Activated T-cell treated with anti-CD3 and anti-CD28 coated beads, Interleukin-2, amount 50 U/mL, for 48 hours (primary cell): ENCODE measurements at regions not wholly inside any gene's neighbourhood (a gene's known extent, or its start where the extent isn't known, plus 50 kb on each side); places are given as distances from the start of the nearest gene placed in this dataset.

Experiments
- DNase-seq, 2 experiments: peaks; one replicate each; pipeline ENCODE4 v3.0.0-alpha.2; 2020

- DNase-seq, result no peak
These were observed 222.3 kb upstream of the CDH19 start for GRCh38 chr18:66826211-66826610.

GRCh38 chr18:66825347-66825746 is 221.5 kb upstream of the CDH19 start:
- DNase-seq, result no peak

- no peak for DNase-seq
These were observed 215.3 kb upstream of the CDH19 start for GRCh38 chr18:66819235-66819634.

- DNase-seq, result no peak
These were observed 209.2 kb upstream of the CDH19 start for GRCh38 chr18:66813138-66813537.

GRCh38 chr18:66795051-66795450 is 191.2 kb upstream of the CDH19 start:
- DNase-seq, result no peak

GRCh38 chr18:66792466-66792865 is 188.6 kb upstream of the CDH19 start:
- no peak for DNase-seq

GRCh38 chr18:66780609-66781008 is 176.7 kb upstream of the CDH19 start:
- no peak for DNase-seq

- no peak for DNase-seq
These were observed 174.2 kb upstream of the CDH19 start for GRCh38 chr18:66778048-66778447.

- no peak for DNase-seq
These were observed 165.5 kb upstream of the CDH19 start for GRCh38 chr18:66769375-66769774.

GRCh38 chr18:66764230-66764629 is 160.3 kb upstream of the CDH19 start:
- no peak for DNase-seq

- DNase-seq, result no peak
These were observed 157.3 kb upstream of the CDH19 start for GRCh38 chr18:66761166-66761565.

- no peak for DNase-seq
These were observed 156.7 kb upstream of the CDH19 start for GRCh38 chr18:66760559-66760958.

- DNase-seq, result no peak
These were observed 155.3 kb upstream of the CDH19 start for GRCh38 chr18:66759050-66759828.

GRCh38 chr18:66757946-66758345 is 154.1 kb upstream of the CDH19 start:
- no peak for DNase-seq

- no peak for DNase-seq
These were observed 150.4 kb upstream of the CDH19 start for GRCh38 chr18:66754335-66754734.

GRCh38 chr18:66752733-66753132 is 148.8 kb upstream of the CDH19 start:
- DNase-seq, result no peak

- DNase-seq, result no peak
These were observed 145.7 kb upstream of the CDH19 start for GRCh38 chr18:66749481-66750035.

GRCh38 chr18:66749030-66749429 is 145.1 kb upstream of the CDH19 start:
- DNase-seq, result no peak

- DNase-seq, result no peak
These were observed 138.9 kb upstream of the CDH19 start for GRCh38 chr18:66742832-66743231.

GRCh38 chr18:66735933-66736332 is 132.0 kb upstream of the CDH19 start:
- no peak for DNase-seq

- no peak for DNase-seq
These were observed 130.6 kb upstream of the CDH19 start for GRCh38 chr18:66734451-66734850.

- DNase-seq, result no peak
These were observed 128.0 kb upstream of the CDH19 start for GRCh38 chr18:66731890-66732289.

GRCh38 chr18:66729442-66730239 is 125.8 kb upstream of the CDH19 start:
- no peak for DNase-seq

GRCh38 chr18:66728951-66729350 is 125.1 kb upstream of the CDH19 start:
- DNase-seq, result no peak
